ENCODE measurements at regions not wholly inside any gene's neighbourhood (a gene's known extent, or its start where the extent isn't known, plus 50 kb on each side); places are given as distances from the start of the nearest gene placed in this dataset.
"Not testable (repeated sequence)": the region's sequence is repeated elsewhere in the genome, so short reads cannot be mapped to it uniquely, and the experiment has no call there.

DNA sequence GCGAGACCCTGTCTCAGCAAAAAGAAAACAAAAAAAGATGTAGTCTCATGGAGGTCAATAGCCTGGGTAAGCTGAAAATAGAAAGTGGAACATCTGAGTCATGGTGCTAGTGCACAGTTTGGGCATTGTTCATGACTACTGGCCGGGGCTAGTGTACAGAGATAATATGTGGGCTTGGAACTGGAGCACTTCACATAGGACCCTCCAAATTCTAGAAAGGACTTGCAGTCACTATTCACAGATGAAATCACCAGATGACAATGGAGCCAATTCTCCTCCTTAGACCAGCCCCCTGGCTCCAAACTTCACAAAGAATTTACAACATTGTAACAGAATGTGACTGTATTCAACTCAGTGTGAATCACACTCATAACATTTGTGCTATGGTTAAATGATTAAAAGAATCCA lies 367.8 kb upstream of the SLC7A11 start:
- no peak for DNase-seq

DNA sequence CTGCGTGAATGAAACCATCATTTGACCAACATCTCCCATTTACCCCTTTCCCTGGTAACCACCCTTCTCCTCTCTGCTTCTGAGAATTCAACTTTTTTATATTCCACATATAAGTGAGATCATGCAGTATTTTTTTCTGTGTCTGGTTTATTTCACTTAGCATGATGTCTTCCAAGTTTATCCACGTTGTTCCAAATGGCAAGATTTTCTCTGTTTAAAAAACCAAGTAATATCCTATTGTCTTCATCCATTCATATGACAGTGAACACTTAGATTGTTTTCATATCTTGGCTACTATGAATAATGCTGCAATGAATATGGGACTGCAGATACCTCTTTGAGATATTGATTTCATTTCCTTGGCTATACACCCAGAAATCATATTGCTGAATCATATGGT lies 362.4 kb upstream of the SLC7A11 start:
- no peak for DNase-seq

DNA sequence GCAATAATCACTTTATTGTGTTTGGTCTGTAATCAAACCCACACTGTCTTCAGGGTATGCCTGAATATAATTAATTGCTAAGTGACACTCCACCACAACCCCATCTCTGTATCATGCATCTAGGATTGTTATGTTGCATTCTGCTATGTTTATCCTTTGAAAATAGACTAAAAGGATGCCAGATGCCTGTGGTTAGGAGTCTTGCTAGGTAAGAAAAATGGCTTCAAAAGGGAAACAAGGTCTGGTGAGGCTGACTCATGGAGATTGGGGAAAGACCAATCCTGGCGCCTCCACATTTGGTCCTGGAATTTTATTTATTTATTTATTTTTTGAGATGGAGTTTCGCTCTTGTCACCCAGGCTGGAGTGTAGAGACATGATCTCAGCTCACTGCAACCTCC lies 360.5 kb upstream of the SLC7A11 start:
- no peak for DNase-seq

DNA sequence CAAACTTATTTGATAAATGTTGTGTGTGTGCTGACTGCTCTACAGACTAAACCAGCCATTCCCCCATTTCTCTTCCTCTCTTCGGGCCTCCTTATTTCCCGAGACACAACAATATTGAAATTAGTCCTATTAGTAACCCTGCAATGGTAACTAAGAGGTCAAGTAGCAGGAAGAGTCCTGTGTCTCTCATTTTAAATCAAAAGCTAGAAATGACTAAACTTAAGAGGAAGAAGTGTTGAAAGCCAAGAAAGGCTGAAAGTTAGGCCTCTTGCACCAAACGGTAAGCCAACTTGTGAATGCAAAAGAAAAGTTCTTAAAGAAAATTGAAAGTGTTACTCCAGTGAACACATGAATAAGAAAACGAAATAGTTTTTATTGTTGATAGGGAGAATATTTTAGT lies 357.8 kb upstream of the SLC7A11 start:
- no peak for DNase-seq

DNA sequence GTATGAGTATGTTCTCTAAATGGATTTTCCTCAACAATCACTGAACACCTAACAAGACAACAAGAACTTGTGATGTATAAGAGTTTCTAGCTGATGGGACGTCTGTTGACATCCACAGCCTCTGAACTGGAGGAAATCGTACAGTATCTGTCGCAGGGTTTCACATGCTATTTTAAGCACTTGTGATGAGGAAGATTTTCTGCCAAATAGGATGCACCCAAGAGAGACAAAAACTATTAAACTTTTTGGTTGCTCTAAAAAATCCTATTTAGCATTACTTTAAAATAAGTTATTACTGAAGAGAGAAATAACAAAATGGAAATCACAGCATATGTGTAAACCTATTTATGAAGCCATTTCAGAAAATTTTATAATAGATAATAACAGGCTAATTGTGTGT lies 356.1 kb upstream of the SLC7A11 start:
- no peak for DNase-seq

DNA sequence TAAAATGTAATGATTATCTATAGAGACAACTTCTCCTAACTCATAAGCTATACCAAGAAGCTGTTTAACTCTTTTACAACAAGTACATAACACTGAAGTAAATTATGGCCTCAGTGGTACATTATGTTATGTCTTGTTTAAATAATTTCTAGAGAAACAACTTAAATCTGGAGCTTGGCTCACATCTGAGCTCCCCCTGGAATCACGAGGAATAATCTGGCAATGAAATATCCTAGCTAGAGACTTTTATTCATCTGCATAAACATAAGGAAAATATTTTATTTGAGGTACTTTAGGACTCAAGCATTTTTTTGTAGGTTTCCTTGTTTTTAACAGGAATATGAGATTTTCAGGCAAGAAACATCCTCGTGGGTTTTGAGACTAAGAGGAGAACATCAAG lies 354.7 kb upstream of the SLC7A11 start:
- DNase-seq: no peak

DNA sequence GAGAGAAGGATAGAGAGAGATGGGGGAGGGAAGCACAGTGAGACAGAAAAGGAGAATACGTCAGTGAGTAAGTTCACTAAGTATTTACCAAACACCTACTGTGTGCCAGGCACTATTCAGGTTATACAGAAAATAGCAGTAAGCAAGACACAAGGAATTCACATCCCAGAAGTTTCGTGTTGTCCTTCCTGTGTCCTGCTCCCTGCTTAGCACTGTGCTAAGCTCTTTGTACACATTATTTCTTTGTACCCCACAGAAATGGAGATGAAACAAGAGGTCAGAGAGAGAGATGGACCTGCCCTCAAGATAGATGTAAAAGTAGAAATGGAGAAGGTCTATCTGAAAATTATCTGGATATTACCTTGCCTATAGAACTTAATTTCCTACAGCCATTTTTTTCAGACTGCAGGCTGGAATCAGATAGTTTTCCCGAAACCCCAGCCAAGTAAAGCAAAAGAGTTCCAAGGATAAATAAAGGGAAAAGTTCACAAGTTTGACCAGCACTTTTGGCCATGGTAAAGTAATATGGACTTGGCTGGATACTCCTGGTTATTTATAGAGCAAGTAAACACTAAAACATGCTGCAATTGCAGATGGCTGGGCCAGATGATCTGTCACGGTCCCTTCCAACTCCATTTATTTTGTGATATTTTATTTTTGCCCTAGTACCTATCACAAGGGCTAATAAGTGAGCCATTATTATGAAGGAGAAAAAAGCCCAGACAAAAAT lies 353.7 kb upstream of the SLC7A11 start:
- DNase-seq: no peak

DNA sequence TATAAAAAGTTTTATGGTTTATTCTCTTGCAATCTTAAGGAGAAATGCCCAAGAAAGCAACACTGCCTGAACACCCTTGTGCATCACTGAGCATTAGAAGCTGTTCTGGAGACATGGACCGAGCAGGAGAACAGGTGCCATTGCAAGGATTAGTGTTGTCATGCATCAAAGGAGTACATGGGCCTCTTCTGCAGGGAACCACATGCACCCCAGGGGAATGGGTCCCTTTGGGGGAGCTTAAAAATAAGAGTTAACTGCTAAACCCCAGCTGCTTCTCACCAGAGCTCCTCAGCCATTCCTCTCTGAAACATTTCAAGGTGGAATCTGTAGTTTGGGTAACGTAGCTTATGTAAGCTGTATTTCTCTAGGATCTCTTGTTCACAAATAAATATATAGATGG lies 353.0 kb upstream of the SLC7A11 start:
- DNase-seq: no peak

DNA sequence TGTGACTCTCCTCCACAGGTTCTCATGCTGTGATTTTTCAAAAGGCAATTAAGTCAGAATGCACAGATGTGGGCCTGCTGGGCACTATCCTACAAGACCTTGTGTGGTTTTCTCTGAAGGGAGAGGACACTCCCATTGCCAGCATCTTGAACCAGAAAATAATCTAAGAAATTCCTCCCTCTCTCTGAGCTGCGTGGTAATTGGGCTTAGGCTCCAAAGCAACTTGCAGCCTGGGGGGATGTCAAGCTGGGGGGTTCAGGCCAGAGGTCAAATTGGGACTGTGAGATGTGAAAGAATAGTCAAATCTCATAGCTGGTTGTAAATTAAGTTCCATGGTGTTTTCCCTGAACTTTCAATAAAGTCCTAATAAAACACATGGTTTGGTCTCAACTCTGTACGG lies 350.6 kb upstream of the SLC7A11 start:
- DNase-seq: no peak

DNA sequence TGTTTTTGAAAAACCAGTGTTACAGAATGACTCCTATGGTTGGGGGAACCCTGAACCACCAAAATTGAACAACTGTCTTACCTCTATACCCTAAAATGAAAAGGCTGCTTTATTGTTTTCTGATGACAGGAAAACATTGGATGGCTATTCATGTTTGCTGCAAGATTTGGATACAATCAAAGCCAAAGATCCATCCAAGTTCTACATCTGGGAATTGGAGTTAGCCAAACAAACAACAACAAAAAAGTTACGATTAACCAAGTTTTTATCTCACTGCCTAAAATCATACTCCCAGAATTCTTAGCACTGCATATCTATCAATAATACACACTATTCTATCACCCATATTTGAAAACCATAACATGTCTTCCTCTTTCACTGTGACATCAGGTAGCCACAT lies 349.7 kb upstream of the SLC7A11 start:
- no peak for DNase-seq

DNA sequence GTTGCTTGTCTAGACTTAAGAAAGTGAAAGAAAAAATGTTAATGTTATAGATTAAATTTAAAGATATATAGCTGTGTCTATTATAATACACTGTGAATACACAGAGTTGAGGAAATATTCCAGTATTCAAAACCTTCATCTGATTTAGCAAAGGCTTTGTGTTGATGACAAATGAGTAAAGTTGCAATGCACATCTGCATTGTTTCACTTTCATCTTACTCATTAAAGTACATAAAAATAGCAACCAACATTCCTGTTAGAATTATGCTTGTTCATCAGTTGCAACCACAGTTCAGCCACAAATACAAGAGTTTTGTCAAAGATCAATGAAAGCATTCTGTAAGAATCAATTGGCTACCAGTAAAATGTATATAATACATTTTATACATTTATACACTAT lies 346.4 kb upstream of the SLC7A11 start:
- DNase-seq: no peak

DNA sequence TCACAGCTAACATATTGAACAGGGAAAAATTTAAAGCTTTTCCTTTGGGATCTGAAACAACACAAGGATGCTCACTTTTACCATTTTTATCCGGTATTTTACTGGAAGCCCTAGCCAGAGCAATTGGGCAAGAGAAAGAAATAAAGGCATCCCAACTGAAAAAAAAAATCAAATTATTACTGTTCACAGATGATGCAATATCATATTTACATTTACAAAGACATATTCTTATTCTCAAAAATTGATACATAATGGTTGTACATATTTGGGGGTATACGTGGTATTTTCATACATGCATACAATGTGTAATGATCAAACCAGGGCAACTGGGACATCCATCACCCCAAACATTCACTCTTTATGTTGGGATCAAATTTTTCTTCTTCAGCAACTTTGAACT lies 337.0 kb upstream of the SLC7A11 start:
- no peak for DNase-seq

DNA sequence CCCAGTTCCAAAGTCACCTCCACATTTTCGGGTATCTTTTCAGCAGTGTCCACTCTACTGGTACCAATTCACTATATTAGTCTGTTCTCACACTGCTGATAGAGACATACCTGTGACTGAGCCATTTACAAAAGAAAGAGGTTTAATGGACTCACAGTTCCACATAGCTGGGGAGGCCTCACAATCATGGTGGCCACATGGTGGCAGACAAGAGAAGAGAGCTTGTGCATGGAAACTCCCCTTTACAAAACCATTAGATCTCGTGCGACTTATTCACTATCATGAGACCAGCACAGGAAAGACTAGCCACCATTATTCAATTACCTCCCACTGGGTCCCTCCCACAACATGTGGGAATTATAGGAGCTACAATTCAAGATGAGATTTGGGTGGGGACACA lies 335.7 kb upstream of the SLC7A11 start:
- DNase-seq: not testable (repeated sequence)

DNA sequence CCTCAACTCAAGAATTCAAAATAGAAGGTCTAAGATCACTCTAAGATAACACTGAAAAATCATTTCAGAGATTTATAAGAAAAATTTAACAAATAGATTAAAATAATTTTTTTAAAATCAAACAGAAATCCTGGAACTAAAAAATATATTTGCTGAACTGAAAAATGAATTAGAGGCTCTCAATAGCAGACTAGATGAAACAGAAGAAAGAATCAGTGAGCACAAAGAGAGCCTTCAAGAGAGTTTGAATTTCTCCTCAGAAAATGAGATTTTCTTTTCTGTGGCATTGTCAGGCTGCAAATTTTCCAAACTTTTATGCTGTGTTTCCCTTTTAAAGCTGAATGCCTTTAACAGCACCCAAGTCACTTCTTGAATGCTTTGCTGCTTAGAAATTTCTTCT lies 335.0 kb upstream of the SLC7A11 start:
- DNase-seq: no peak

DNA sequence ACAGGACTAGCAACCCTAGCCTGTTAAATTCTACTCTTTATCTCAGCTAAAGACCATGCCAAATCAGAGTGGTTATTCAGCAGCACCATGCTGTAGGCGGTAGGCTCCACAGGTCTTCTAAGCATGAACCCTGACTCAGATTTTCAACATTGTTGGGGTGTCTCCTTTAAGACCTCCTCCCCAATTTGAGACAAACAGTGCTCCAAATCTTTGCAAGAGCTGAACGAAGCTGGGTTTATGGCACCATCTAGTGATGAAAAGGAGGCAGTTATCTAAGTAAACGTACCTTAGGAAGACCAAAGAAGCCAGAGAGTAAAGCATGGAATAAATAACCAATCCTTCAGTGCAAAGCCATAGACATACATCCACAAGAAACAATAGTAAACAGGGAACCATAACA lies 334.5 kb upstream of the SLC7A11 start:
- no peak for DNase-seq

DNA sequence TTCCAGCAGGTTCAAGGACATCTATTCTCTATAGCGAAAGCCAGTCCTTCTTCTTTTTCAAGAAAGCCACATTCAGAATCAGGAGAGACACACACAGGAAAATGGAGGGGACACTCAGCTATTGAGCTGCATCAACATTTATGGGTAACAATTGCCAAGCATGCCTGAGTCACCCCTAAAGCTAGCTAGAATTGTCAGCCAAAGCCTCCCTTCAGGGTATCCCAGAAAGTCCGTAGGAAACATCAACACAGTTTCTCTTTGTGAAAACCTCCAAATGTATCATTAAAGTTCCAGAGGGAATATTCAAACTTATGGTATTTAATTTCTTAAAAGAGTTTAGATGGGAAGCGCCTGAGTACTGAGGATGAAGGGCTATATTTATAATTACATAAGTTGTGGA lies 331.1 kb upstream of the SLC7A11 start:
- no peak for DNase-seq

DNA sequence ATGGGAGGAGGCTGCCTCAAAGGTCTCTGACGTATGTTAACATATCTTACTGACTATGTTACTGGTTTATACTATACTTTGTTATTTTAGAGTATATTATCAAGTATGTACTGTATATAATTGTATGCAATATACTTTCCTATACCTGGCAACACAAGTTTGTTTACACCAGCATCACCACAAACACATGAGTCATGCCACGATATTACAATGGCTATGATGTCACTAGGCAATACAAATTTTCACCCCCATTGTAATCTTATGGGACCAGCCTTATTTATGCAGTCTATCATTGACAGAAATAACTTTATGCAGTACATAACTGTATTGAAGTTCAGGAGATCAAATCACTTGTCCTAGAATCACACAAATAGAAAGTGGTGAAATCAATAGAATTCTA lies 329.9 kb upstream of the SLC7A11 start:
- no peak for DNase-seq

DNA sequence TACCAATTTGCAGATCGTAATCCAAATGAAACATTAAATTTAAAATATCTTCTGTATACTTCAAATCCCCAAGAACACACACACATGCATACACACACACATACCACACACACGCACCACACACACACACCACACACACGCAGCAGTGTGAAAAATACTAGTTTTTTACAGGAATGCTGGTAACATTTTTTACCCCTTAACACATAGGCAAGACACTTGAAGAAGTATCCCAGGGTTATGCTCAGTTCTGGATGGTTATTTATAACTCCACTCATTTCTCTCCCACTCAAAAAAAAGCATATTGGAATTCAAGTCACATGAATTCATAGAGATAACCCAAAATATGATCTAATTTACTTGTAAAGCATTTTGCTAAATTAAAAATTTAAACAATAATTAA lies 325.5 kb upstream of the SLC7A11 start:
- no peak for DNase-seq

DNA sequence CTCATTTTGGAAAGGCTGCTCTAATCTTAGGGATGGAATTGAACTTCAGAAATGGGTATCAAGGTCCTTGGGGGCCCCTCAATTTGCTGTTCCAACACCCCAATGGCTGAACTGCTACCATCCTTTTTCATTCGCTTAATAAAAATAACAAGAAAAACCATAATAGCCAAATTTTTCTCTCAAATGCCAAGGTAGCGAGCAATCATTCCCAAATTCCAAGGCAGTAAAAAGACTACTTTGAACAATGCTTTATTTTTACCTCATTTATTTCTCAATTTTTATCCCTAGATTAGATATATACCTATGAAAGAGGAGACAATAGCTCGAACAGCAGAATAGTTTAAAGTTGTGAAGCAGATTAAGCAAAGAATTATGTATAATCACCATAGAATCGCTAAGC lies 323.4 kb upstream of the SLC7A11 start:
- DNase-seq: no peak

DNA sequence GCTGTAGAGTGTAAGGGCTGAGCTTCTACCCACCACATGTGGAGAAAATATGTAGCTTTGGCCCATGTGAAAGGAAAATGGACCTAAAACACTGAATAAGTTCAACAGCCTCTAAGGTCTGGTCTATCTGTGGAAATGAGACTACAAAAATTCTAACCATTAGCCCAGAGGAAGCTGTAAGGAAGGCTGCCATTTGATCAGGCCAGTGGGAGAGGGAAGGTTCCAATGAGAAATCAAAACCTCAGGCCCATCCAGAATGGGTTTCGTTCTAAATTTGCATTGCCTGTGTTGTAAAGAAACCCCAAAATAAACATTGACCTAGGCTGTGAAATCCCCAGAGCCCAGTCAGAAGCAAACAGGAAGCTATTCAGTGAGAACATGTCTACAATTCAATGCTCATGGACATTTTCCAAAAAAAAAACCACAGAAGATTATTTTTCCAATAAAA lies 320.4 kb upstream of the SLC7A11 start:
- no peak for DNase-seq

DNA sequence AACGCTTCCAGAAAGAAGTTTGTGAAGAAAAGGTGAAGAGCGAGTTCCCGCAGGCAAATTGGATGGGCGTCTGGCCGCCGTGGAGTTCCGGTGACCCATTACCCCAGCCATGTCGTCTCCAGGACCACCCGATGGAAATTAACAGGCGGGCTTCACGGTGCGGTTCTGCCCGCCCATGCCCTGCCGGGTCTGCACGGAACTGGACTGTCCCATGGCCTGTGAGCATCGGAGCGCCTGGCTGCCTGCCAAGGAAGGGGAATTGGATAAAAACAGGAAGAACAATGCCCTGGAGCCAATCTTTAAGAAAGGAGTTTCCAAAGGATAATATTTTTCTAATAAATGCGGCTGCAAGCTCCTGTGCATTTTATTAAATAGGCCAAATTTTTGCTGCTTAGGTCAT lies 319.8 kb upstream of the SLC7A11 start:
- no peak for DNase-seq

DNA sequence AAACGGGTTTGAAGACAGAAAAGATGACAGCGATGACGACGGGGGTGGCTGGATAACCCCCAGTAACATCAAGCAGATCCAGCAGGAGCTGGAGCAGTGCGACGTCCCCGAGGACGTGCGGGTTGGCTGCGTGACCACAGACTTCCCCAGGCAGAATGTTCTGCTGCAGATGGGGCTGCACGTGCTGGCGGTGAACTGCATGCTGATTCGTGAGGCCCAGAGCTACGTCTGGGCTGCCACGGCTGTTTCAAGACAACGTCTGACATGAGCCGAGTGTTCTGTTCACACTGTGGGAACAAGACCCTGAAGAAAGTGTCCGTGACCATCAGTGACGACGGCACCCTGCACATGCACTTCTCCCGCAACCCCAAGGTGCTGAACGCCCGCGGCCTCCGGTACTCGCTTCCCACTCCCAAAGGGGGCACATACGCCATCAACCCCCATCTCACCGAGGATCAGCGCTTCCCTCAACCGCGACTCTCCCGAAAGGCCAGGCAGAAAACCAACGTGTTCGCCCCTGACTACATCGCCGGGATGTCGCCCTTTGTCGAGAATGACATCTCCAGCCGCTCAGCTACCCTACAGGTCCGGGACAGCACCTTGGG lies 319.2 kb upstream of the SLC7A11 start:
- no peak for DNase-seq

DNA sequence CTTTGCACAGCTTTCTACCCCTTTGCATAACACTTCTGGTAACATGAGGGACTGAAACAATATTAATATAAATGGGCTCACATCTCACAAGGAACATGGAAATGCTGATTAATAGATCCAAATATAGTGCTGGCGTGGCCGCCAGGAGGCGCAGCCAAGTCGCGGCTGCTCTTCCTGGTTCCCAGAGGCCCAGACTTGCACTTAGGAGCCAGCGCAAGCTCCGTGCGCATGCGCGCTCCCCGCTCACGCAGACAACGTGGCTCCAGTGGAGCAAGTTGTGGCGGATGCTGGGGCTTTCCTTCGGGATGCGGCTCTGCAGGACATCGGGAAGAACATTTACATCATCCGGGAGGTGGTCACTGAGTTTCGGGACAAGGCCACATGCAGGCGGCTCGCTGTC lies 318.3 kb upstream of the SLC7A11 start:
- no peak for DNase-seq

DNA sequence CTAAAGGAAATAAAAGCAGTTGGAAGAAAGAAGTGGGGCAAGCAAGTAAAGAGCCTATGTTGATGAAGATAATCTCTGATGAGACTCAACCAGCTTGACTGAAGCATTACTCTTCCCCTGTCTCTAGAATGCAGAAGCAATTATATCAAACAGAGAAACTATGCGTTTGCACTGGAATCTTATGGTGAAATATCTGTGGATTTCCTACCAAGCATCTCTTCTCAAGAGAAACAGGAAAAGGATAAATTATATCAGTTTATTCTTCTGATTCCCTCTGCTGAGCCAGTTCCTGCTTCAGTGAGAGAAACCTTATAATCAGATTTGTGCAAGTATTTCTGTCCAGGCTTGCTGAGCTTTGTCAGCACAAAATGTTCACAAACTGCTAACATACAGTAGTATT lies 316.7 kb upstream of the SLC7A11 start:
- DNase-seq: no peak

DNA sequence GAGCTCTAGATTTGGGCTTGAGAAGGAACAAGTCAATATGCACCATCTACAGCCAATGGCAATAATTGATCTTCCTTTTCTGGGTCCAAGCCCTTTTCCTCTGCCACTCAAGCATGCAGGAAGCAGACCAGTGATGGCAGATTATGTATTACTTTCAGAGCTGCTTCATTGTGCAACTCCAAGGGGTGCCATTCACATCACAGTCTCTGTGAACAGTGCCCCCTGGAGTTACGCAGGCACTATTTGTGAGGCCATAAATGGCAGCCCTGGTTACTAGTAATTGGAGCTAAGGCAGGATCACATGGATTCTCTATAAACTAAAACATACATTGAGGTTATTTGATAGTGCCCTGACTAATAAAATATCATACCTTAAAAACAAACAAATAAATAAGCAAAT lies 313.4 kb upstream of the SLC7A11 start:
- DNase-seq: no peak
